Muscle layer of colon (tissue), 2 donors: ENCODE measurements at regions not wholly inside any gene's neighbourhood (a gene's known extent, or its start where the extent isn't known, plus 50 kb on each side); places are given as distances from the start of the nearest gene placed in this dataset.
"Not testable (repeated sequence)": the region's sequence is repeated elsewhere in the genome, so short reads cannot be mapped to it uniquely, and the experiment has no call there.

Experiments
- H3K27ac ChIP-seq: one replicate; pipeline ENCODE4 v1.7.0; 2013; ENCODE audit warnings: low read depth, mild to moderate bottlenecking, low read length, moderate library complexity
- H3K27me3 ChIP-seq, 2 donors: one replicate each; pipeline ENCODE4 v1.7.0; 2013; ENCODE audit warnings: low read length in 2 of 2, mild to moderate bottlenecking in 2 of 2; ENCODE audit not compliant: insufficient read depth in 2 of 2, control insufficient read depth in 1 of 2
- H3K36me3 ChIP-seq: one replicate; pipeline ENCODE4 v1.7.0; 2013; ENCODE audit warnings: mild to moderate bottlenecking, low read length; ENCODE audit not compliant: insufficient read depth
- H3K4me1 ChIP-seq: one replicate; pipeline ENCODE4 v1.7.0; 2013; ENCODE audit warnings: mild to moderate bottlenecking, low read length; ENCODE audit not compliant: insufficient read depth
- H3K4me3 ChIP-seq, 2 donors: one replicate each; pipeline ENCODE4 v1.7.0; 2013; ENCODE audit warnings: low read length in 2 of 2, low read depth in 1 of 2, mild to moderate bottlenecking in 1 of 2, moderate library complexity in 1 of 2
- H3K9ac ChIP-seq: one replicate; pipeline ENCODE4 v1.7.0; 2013; ENCODE audit warnings: low read length
- H3K9me3 ChIP-seq: one replicate; pipeline ENCODE4 v1.7.0; 2013; ENCODE audit warnings: mild to moderate bottlenecking, low read length
- donor health status: abdominal sarcoma.
- donor health status: Adenocarcinoma of cecum.

DNA sequence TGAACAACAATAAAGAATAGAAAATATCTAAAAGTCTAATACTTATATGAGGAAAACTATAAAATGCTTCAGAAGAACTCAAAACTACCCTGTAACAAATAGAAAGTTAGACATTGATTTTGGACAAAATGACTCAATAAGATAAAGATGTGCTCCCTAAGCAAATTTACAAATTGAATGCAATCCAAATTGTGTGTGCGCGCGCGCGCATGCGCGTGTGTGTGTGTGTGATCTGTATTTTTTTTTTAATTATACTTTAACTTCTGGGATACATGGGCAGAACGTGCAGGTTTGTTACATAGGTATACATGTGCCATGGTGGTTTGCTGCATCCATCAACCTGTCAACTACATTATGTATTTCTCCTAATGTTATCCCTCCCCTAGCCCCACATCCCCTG lies 320.8 kb upstream of the INTU start:
- no peak overlapping the region for H3K27ac ChIP-seq
- no peak overlapping the region for H3K9ac ChIP-seq
- peaks cover 6% of the 10 kb centered on the region for H3K9me3 ChIP-seq
- H3K4me3 ChIP-seq = no peak overlapping the region
- no peaks in the 10 kb centered on the region for H3K27me3 ChIP-seq
- no peaks in the 10 kb centered on the region for H3K4me1 ChIP-seq
- no peaks in the 10 kb centered on the region for H3K36me3 ChIP-seq

DNA sequence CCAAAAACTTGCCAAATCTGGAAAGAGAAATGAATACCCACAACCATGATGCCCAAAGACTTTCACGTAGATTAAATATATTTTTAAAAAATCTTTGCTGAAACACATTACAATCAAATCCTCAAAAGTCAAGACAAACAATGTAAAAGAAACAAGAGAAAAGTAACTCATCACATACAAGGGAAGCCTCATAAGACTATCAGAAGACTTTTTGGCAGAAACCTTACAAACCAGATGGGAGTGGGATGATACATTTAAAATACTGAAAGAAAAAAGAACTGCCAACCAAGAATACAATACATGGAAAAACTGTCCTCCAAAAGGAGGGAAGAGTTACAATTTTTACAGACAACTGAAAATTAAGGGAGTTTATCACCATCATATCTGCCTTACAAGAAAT lies 319.0 kb upstream of the INTU start:
- H3K27ac ChIP-seq = no peak overlapping the region
- peaks cover 6% of the 10 kb centered on the region for H3K9me3 ChIP-seq
- no peak overlapping the region for H3K4me3 ChIP-seq
- no peak overlapping the region for H3K9ac ChIP-seq
- H3K36me3 ChIP-seq = no peaks in the 10 kb centered on the region
- no peaks in the 10 kb centered on the region for H3K27me3 ChIP-seq
- no peaks in the 10 kb centered on the region for H3K4me1 ChIP-seq

DNA sequence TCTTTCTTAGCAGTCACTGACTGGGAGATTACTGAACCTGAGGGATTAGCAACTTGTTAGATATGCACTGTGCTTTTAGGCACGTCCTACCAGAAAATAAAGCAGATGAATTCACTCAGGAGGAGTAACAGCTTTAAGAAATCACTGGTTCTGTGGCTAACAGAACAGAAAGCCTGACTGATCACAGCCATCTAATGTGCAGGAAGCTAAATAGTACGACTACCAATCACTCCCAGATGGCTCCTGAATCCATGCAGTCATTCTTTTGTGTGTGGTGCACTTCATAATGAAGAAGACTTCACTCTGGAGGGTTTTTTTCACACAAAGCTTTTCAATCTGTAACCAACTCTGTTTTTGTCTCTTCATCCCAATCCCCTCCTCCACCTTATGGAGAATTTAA lies 305.3 kb upstream of the INTU start:
- H3K4me1 ChIP-seq = no peaks in the 10 kb centered on the region
- no peaks in the 10 kb centered on the region for H3K9me3 ChIP-seq
- no peak overlapping the region for H3K27ac ChIP-seq
- H3K9ac ChIP-seq = no peak overlapping the region
- no peak overlapping the region for H3K4me3 ChIP-seq
- H3K36me3 ChIP-seq = no peaks in the 10 kb centered on the region
- no peaks in the 10 kb centered on the region for H3K27me3 ChIP-seq

DNA sequence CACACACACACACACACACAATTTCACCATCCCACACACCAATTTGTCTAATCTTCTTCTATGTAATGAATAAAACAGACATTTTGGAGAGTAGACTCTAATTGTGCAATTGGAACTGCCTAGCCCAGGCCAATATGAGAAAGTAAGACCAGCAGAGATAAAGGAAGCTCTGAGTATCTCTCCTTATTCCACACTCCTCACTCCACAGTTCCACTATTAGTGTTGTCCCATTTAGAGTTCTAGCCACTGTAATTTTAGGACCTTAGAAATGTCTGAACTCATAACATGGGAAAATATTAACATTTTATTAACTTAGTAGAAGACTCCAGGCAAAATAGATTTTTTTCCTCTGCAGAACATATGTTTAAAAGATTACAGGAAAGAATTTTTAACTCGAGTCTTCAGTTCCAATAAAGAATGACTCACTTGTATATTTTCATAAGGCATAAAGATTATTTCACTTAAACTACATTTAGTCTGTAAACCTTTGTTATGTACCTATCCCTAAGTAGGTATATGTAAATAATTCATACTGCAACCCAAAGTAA lies 297.6 kb upstream of the INTU start:
- H3K27ac ChIP-seq = no peak overlapping the region

DNA sequence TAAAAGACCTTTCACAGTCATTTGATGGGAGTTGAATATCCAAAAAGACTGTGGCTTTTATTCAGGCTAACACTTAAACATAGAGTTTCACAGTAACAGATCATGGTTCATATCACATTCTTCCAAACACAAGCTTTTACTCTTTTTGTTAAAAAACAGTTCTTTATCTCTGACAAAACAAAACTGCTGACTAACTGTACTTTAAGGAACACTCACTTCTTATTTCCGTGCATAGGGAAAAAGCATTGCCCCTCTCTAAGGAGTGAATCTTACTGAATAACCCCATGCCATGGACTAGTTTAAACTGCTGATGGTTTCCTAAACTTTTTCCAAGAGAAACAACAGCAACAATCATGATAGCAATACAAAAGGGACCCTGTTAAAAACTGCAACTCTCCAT lies 297.0 kb upstream of the INTU start:
- Histone ChIP-seq H3K27me3 (no peaks in the 10 kb centered on the region), H3K4me1 (no peaks in the 10 kb centered on the region), H3K4me3 (no peak overlapping the region), H3K27ac (no peak overlapping the region), H3K36me3 (no peaks in the 10 kb centered on the region), H3K9me3 (no peaks in the 10 kb centered on the region), H3K9ac (no peak overlapping the region)

More for the DNA sequence above, 297.6 kb upstream of the INTU start:
- Histone ChIP-seq H3K9me3 (no peaks in the 10 kb centered on the region), H3K36me3 (no peaks in the 10 kb centered on the region), H3K4me3 (no peak overlapping the region), H3K27me3 (no peaks in the 10 kb centered on the region), H3K4me1 (no peaks in the 10 kb centered on the region), H3K9ac (no peak overlapping the region)

DNA sequence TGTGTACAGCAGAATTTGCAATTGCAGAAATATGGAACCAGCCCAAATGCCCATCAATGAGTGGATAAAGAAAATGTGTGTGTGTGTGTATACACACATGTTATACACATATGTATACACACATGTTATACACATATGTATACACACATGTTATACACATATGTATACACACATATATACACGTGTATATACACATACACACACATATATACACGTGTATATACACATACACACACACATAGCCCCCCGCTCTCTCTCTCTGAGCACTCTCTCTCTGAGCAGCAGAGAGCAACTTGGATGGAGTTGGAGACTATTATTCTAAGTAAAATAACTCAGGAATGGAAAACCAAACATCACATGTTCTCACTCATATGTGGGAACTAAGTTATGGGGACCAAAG lies 289.6 kb upstream of the INTU start:
- H3K4me3 ChIP-seq, H3K9me3 ChIP-seq, H3K36me3 ChIP-seq, H3K9ac ChIP-seq, H3K27ac ChIP-seq, H3K4me1 ChIP-seq, H3K27me3 ChIP-seq: not testable (repeated sequence)

DNA sequence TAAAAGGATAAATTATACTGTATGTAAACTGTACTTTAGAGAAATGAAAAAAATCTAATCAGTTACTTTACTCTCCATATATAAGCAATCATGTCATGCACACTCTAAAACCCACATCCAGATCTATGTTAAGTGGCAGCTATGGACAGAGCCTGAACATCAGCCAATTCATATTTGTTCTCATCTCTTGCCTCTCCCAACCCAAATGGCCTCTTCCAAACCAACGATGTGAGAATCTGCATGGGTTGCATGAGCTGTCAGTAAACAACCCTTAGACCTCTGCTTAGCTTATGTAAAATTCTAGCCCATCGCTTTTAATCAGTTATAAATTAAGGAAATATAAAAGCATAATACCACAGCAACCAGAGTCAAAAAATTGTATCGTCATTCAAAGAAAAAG lies 288.7 kb upstream of the INTU start:
- Histone ChIP-seq H3K4me3 (no peak overlapping the region), H3K9me3 (no peaks in the 10 kb centered on the region), H3K27me3 (no peaks in the 10 kb centered on the region), H3K9ac (no peak overlapping the region), H3K36me3 (no peaks in the 10 kb centered on the region), H3K4me1 (no peaks in the 10 kb centered on the region), H3K27ac (no peak overlapping the region)

DNA sequence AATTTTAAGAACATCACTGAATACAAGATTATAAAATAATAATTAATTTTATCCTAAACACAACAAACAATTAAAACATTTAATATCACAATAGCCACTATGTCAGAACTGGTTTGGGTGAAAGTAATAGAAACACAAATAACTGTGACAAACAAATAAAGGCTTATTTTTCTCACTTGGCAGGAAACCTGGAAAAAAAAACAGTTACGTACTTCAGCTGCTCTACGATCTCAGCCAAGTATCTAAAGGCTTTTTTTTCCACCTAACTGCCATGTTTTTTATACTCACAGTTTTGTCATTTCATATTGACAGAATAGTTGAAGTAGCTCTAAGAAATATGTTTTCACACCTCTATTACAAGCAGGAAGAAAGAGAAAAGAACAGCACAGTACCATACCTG lies 284.8 kb upstream of the INTU start:
- Histone ChIP-seq H3K9me3 (no peaks in the 10 kb centered on the region), H3K4me3 (no peak overlapping the region), H3K27ac (no peak overlapping the region), H3K36me3 (no peaks in the 10 kb centered on the region), H3K27me3 (no peaks in the 10 kb centered on the region), H3K9ac (no peak overlapping the region), H3K4me1 (peaks cover 9% of the 10 kb centered on the region)

DNA sequence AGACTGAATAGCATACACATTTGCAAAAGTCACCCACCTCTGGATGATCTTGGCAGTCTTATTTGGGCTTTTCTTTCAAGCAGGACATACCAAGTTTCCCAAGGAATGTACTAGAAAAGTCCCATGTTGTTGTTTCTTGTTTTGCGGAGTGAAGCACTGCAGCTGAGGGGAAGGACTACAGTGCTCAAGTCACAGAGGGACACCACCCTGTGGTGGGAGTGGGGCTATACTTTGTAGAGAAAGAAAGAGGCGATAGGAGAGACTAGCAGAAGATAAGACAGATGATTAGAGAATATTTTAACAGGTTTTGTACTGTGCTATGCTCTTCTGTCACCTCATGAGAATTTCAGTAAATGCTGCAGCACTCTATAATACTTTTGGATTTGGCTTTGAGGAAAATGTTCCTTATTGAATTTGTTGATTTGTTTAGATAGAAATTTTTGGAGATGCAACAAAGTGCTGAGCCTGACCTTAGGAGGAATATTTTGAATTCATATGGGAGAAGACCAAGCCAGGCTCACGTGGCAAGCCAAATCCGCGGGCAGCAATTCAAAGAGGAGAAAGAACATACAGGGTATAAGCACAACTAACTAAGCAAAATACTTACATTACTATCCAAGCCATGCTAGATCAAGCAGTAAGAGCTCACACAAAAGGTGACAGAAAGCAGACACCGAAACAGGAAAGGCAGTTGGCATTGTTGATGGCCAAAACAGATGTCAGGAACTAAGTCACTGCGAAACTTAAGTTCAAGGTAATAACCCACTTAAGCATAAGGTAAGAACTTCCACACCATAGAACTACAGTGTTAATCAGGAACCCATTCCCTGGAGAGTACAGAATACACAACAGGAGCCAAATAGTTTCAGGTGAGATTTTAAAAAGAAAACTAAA lies 280.3 kb upstream of the INTU start:
- Histone ChIP-seq H3K36me3 (no peaks in the 10 kb centered on the region), H3K4me3 (no peak overlapping the region), H3K27ac (no peak overlapping the region), H3K9ac (no peak overlapping the region), H3K4me1 (peaks cover 19% of the 10 kb centered on the region), H3K9me3 (no peaks in the 10 kb centered on the region), H3K27me3 (no peaks in the 10 kb centered on the region)

DNA sequence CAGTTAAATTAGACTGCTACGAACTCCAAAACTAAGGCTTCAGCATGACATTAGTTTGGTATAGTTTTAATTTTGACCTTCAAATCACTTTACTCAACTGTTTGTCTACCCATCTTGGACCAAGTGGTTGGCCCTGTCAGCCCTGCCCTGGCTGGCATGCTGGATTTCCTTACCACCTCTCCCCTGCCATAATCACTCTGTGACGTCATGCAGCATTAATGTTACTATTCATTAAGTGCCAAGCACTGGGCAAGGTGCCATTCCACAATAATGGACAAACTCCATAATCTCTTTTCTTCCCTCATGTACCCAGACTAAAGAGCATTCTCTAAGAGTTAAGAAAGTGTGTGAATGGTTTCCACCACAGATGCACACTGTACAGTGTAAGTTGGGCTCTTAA lies 277.0 kb upstream of the INTU start:
- Histone ChIP-seq H3K27ac (no peak overlapping the region), H3K4me1 (peaks cover 19% of the 10 kb centered on the region), H3K4me3 (no peak overlapping the region), H3K9ac (no peak overlapping the region), H3K9me3 (no peaks in the 10 kb centered on the region), H3K27me3 (no peaks in the 10 kb centered on the region), H3K36me3 (no peaks in the 10 kb centered on the region)

DNA sequence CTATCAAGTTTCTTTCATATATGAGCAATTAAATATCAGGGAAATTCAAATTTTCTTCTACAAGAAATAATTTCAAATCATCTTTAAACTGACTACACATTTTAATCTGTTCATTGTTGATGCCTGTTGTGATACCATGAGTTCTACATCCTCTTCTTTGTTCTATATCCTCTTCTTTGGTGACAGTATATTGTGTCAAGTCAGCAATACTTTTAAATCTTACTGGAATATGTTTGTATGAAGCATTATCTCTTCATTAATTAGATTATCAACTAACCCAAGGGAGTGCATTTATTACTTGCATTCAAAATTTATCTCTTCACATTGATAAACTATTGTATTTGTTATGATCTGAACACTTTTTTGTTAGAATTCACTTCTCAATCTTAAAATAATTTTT lies 275.0 kb upstream of the INTU start:
- Histone ChIP-seq H3K36me3 (no peaks in the 10 kb centered on the region), H3K4me3 (no peak overlapping the region), H3K27me3 (no peaks in the 10 kb centered on the region), H3K27ac (no peak overlapping the region), H3K9me3 (no peaks in the 10 kb centered on the region), H3K4me1 (peaks cover 12% of the 10 kb centered on the region), H3K9ac (no peak overlapping the region)

DNA sequence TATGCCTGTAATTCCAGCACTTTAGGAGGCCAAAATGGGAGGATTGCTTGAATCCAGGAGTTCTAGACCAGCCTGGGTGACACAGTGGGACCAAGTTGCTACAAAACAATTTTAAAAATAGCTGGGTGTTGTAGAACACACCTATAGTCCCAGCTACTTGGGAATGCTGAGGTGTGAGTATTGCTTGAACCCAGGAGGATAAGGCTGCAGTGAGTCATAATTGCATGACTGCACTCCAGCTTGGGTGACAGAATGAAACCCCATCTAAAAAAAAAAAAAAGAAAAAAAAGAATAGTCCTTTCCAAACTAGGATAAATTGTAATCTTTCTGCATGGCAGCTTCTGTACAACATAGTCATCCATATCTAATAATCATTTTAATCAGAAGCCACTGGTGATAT lies 270.1 kb upstream of the INTU start:
- Histone ChIP-seq H3K27me3 (no peaks in the 10 kb centered on the region), H3K9ac (no peak overlapping the region), H3K27ac (no peak overlapping the region), H3K9me3 (no peaks in the 10 kb centered on the region), H3K4me1 (no peaks in the 10 kb centered on the region), H3K36me3 (no peaks in the 10 kb centered on the region), H3K4me3 (no peak overlapping the region)
